ENCODE measurements at regions not wholly inside any gene's neighbourhood (a gene's known extent, or its start where the extent isn't known, plus 50 kb on each side); places are given as distances from the start of the nearest gene placed in this dataset.

DNA sequence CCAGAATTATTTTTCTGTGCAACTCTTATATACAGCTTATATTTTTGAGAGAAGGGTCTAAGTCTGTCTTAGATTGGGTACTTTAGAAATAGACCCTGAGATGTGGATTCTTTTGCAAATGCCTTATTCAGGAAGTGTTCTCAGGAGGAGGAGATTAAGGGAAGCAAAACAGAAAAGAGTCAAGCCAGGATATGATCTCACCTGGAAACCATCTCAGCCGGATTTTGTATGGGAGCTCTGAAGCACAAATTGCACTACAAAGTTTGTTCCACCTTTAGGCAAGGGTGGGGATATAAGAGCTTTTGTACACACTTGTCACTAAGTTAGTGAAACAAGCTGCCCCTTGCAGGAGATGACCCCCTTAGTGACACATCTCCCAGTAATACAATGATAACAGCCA is 121.2 kb upstream of the GRPR start:
- TF ChIP-seq, protein P1, sequence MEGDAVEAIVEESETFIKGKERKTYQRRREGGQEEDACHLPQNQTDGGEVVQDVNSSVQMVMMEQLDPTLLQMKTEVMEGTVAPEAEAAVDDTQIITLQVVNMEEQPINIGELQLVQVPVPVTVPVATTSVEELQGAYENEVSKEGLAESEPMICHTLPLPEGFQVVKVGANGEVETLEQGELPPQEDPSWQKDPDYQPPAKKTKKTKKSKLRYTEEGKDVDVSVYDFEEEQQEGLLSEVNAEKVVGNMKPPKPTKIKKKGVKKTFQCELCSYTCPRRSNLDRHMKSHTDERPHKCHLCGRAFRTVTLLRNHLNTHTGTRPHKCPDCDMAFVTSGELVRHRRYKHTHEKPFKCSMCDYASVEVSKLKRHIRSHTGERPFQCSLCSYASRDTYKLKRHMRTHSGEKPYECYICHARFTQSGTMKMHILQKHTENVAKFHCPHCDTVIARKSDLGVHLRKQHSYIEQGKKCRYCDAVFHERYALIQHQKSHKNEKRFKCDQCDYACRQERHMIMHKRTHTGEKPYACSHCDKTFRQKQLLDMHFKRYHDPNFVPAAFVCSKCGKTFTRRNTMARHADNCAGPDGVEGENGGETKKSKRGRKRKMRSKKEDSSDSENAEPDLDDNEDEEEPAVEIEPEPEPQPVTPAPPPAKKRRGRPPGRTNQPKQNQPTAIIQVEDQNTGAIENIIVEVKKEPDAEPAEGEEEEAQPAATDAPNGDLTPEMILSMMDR (IDR thresholded peaks at IDR 0.05 in 4 of 5, conservative IDR thresholded peaks at IDR 0.05 in 1 of 5), result no peak
- no peak for TF ChIP-seq POLR2A (IDR thresholded peaks at IDR 0.05)

Data from gastrocnemius medialis (tissue), 4 donors.